GM12873 (cell line): ENCODE measurements at regions not wholly inside any gene's neighbourhood (a gene's known extent, or its start where the extent isn't known, plus 50 kb on each side); places are given as distances from the start of the nearest gene placed in this dataset.

Source experiments
- CTCF ChIP-seq: IDR thresholded peaks from 2 replicates; pipeline ENCODE4 v1.5.1; 2012; ENCODE audit warnings: low read depth, mild to moderate bottlenecking, moderate library complexity, low read length, control low read depth; ENCODE audit not compliant: insufficient read depth; ENCODE audit errors: missing control alignments

DNA sequence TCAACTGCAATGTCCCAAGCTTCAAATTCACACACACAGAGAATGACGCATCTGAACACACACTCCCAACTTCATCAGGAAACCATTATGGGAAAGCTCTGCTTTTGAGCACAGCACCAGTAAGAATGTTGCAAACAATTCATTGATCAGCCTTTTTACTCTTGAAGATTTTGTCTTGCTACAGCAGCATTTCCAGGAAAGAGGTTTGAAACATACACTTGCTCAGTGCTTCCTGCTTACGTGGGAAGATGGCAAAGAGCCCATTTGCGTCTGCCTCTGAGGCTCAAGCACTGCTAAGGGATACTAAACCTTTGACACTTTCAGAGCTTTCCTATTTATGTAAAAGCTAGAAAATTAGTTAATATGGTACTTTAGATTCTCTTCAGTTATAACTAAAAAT is 77.2 kb upstream of the MON1B start:
- TF ChIP-seq CTCF = no peak

GRCh38 chr16:77116856-77117255 is 74.1 kb upstream of the MON1B start:
- TF ChIP-seq CTCF = no peak

DNA sequence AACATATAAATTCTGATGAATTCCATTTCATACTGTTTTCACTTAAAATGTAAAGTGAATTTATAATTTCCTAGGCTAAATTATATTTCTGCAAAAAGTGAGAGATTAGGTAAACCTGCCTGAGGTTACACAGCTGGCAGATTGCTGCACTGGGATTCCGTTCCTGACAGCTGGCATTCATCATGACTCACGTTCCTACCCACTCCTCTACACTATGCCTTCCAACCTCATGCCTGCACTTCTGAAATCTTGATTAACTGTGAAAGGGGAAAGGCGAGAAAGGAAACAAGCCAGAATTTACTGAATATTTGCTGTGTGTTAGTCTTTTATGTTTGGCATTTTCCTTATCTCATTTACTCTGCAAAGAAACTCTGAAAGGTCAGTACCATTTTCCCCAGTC is 73.3 kb upstream of the MON1B start:
- no peak for TF ChIP-seq CTCF

- no peak for TF ChIP-seq CTCF
These were observed 59.6 kb upstream of the MON1B start for GRCh38 chr16:77131398-77131797.

- no peak for TF ChIP-seq CTCF
These were observed 58.9 kb upstream of the MON1B start for GRCh38 chr16:77132051-77132618.

DNA sequence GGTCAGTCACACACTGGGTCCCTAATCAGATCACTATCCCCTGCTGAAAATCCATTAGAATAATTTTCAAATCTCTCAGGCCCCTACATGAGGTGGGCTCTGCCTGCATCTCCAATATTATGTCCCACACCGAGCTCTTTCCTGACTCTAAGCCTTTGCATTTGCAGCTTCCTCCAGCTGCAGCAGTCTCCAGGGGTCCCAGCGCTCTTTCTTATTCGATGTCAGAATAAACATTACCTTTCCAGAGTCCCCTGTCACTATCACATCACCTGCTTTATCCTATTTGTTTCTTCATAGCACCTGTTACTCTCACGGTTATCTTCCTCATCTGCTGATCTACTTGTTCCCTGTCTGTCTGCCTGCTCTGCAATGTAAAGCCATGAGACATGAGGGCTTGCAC is 57.3 kb upstream of the MON1B start:
- TF ChIP-seq CTCF = no peak

DNA sequence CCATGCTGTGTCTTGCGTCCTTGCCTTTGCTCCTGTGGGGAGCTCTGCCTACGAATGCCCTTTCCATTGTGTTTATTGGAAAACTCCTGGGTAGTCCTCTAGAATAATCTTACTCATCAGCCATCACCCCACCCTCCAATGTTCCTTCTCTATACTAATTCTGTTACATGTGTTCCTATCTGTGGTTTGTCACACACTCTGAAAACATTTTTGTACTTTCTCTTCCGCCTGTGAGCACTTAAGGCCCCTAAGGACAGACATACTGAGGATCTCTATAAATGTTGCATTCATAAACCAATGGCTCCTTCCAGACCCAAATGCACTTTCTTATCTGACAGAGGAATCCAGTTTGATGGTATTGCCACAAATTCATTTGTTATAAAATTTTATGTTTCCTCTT is 53.9 kb upstream of the MON1B start:
- no peak for TF ChIP-seq CTCF
